Choroid plexus epithelial cell (primary cell): ENCODE measurements at regions not wholly inside any gene's neighbourhood (a gene's known extent, or its start where the extent isn't known, plus 50 kb on each side); places are given as distances from the start of the nearest gene placed in this dataset.

ENCODE experiments used
- DNase-seq: peaks from one replicate; pipeline ENCODE4 v3.0.0-alpha.2; 2010; ENCODE audit warnings: low read depth
- H3K4me3 ChIP-seq: 2 replicates; pipeline ENCODE4 v1.5.1; 2011; ENCODE audit warnings: low read depth, mild to moderate bottlenecking, control low read depth, low read length, moderate library complexity
- CTCF ChIP-seq: conservative IDR thresholded peaks from 2 replicates; pipeline ENCODE4 v1.5.1; 2011; ENCODE audit warnings: low read depth, mild to moderate bottlenecking, control low read depth, inconsistent platforms, low read length, moderate library complexity

- no peak for TF ChIP-seq CTCF
- H3K4me3 ChIP-seq = no peak overlapping the region
- DNase-seq = peak; percentile 6
These were observed 472.5 kb upstream of the GHITM start for GRCh38 chr10:83666762-83667161.

- no peak overlapping the region for H3K4me3 ChIP-seq
- TF ChIP-seq CTCF = no peak
- no peak for DNase-seq
These were observed 471.7 kb upstream of the GHITM start for GRCh38 chr10:83667594-83667993.

- no peak for TF ChIP-seq CTCF
- no peak for DNase-seq
- H3K4me3 ChIP-seq = no peak overlapping the region
These were observed 466.0 kb upstream of the GHITM start for GRCh38 chr10:83673316-83673715.

- no peak overlapping the region for H3K4me3 ChIP-seq
- peak; percentile 1 for DNase-seq
- no peak for TF ChIP-seq CTCF
These were observed 461.5 kb upstream of the GHITM start for GRCh38 chr10:83677795-83678194.

GRCh38 chr10:83678850-83679249 lies 460.5 kb upstream of the GHITM start:
- TF ChIP-seq CTCF = no peak
- no peak for DNase-seq
- no peak overlapping the region for H3K4me3 ChIP-seq

- no peak for TF ChIP-seq CTCF
- H3K4me3 ChIP-seq = no peak overlapping the region
- no peak for DNase-seq
These were observed 458.8 kb upstream of the GHITM start for GRCh38 chr10:83680470-83680891.

- H3K4me3 ChIP-seq = no peak overlapping the region
- no peak for DNase-seq
- TF ChIP-seq CTCF = no peak
These were observed 456.9 kb upstream of the GHITM start for GRCh38 chr10:83682414-83682813.
